ENCODE measurements at regions not wholly inside any gene's neighbourhood (a gene's known extent, or its start where the extent isn't known, plus 50 kb on each side); places are given as distances from the start of the nearest gene placed in this dataset.
"Not testable (repeated sequence)": the region's sequence is repeated elsewhere in the genome, so short reads cannot be mapped to it uniquely, and the experiment has no call there.

GRCh38 chr6:11299421-11299784 lies 66.9 kb upstream of the NEDD9 start:
- DNase-seq (ENCODE audit: low read depth) = not testable (repeated sequence)

DNA sequence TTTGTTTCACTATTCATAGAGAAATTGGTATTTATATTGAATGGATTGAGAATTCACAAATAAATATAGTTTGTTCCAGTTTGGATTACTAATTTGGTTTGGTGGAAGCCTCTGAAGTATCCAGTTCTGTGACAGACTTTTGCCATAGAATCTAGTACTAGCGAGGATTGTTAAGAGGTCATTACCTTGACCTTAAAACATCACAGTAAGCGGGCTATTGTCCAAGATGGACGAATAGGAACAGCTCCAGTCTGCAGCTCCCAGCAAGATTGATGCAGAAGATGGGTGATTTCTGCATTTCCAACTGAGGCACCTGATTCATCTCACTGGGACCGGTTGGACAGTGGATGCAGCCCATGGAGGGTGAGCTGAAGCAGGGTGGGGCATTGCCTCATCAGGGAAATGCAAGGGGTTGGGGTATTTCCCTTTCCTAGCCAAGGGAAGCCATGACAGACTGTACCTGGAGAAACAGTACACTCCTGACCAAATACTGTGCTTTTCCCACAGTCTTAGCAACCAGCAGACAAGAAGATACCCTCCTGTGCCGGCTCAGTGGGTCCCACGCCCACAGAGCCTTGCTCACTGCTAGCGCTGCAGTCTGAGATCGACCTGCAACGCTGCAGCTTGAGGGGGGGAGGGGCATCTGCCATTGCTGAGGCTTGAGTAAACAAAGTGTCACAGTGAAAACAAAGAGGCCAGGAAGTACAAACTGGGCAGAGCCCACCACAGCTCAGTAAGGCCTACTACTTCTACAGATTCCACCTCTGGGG lies 66.4 kb upstream of the NEDD9 start:
- no peak for DNase-seq (ENCODE audit: low read depth)

DNA sequence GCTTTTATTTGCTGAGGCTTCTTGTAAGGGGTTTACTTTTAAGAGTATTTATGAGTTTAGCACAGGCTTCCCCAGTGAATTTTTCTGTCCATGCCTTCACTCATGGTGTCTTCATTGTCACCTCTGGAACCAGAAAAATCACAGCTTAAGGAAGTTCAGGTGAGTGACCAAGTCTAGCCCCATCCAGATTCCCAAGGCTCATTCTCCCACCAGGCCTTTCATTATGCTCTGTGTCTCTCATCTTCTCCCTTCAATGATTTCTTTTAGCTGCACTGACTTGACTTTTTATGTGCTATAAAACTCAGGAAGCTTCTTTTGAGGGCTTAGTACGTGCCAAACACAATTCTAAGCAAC lies 64.9 kb upstream of the NEDD9 start:
- no peak for DNase-seq (ENCODE audit: low read depth)

GRCh38 chr6:11296449-11297375 lies 64.2 kb upstream of the NEDD9 start:
- DNase-seq (ENCODE audit: low read depth) = no peak

- DNase-seq (ENCODE audit: low read depth) = no peak
Measured at GRCh38 chr6:11295969-11296368, 63.5 kb upstream of the NEDD9 start.

DNA sequence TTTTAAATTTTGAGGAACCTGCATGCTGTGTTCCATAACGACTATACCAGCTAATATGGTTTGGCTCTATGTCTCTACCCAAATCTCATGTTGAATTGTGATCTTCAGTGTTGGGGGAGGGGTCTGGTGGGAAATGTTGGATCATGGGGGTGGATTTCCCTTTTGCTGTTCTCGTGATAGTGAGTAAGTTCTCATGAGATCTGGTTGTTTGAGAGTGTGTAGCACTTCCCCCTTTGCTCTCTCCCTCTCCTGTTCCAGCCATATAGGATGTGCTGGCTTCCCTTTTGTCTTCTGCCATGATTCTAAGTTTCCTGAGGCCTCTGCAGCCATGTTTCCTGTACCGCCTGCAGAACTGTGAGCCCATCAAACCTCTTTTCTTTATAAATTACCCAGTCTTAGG lies 61.8 kb upstream of the NEDD9 start:
- DNase-seq (ENCODE audit: low read depth) = no peak

DNA sequence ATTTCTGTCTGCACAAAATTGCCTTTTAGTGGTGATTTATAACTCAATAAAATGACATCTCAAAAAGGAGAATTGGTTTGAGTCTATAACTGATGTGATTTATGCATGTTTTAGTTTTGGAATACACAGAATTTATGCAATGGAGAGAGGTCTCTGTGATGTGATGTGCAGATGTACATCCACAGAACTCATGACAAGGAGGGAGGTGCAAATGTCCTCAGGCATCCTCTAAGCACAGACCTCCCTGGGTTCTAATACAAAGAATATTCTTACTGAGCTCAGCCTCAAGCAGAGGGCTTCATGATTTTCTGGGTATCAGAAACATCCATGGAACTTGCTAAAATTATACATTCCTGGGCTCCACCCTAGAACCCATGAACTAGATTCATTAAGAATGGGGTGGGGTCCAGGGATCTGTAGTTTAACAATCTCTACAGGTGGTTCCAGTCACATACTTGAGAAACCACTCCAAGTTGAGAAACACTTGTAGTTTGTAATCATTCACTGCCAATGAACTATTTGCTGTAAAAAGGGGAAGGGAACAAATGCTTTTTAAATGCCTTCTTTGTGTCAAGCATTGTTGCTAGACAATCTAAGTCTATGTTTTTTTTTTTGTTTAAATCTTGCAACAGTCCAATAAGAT lies 60.2 kb upstream of the NEDD9 start:
- DNase-seq (ENCODE audit: low read depth) = no peak

GRCh38 chr6:11292091-11292490 lies 59.6 kb upstream of the NEDD9 start:
- DNase-seq (ENCODE audit: low read depth) = no peak

DNA sequence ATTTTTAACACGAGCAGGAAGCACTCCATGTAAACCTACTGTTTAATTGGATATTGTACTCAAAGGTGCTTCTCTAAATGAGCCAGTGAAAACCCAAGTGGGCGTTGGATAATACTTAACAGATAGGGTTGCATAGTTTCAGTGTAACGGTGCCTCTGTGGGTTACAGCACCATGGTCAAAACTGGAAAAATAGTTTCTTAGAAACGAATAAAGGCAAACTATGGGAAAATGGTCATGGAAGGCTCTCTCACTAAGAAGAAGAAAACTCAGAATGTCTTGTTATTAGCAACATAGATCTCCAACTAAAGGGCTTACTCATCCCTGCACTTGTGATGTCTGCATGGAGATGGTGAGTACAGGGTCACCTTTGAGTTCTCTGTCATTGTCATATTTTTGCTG lies 59.1 kb upstream of the NEDD9 start:
- no peak for DNase-seq (ENCODE audit: low read depth)

- DNase-seq (ENCODE audit: low read depth) = no peak
Measured at GRCh38 chr6:11290027-11290426, 57.6 kb upstream of the NEDD9 start.

GRCh38 chr6:11288065-11288464 lies 55.6 kb upstream of the NEDD9 start:
- DNase-seq (ENCODE audit: low read depth) = no peak

- no peak for DNase-seq (ENCODE audit: low read depth)
Measured at GRCh38 chr6:11284996-11285395, 52.5 kb upstream of the NEDD9 start.

DNA sequence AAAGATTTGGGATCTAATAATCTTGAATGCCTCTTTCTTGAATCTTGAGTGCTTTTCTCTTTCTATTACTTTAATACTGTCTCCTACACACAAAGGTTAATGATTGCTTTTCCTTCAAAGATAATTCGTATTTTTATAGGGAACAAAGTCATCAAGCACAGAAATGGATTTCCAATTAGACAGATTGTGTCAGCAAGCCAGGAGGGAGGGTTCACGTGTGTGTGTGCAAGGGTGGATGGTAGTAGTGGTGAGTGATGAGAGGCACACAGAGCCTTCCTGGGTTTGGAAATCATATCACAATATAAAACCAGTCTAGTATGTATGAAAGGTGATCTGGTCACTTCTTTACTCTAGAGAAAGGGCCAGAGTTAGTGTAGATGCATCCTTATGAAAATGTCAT lies 51.2 kb upstream of the NEDD9 start:
- DNase-seq (ENCODE audit: low read depth) = no peak

DNA sequence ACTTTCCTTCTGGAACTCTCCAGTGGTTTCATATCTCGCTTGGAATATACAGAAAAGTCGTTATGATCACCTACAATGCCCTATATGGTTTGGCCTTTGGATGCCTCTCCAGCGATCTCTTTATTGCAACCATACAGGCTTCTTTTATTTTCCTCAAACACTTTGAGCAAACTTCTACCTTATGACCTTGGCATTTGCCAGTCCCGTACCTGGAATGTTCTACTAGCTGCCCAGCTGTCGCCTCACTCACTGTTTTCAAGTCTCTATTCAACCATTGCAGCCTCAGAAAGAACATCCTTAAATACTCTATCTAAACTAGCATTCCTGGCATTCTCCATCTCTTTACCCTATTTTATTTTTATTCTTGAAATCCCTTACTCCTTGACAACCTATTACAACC lies 50.4 kb upstream of the NEDD9 start:
- no peak for DNase-seq (ENCODE audit: low read depth)

Measured in myocyte (in vitro differentiated cells).